ENCODE measurements at regions not wholly inside any gene's neighbourhood (a gene's known extent, or its start where the extent isn't known, plus 50 kb on each side); places are given as distances from the start of the nearest gene placed in this dataset.

- H3K4me3 ChIP-seq (ENCODE audit: low read length), result no peak overlapping the region
- DNase-seq (ENCODE audit: low read depth), result no peak
- TF ChIP-seq CTCF (IDR thresholded peaks at IDR 0.05; ENCODE audit: insufficient read depth, low read depth, low read length, missing control alignments), result no peak
Measured at GRCh38 chr18:1273469-1273868, 368.8 kb downstream of the ADCYAP1 start.

- no peak for DNase-seq (ENCODE audit: low read depth)
- no peak for TF ChIP-seq CTCF (IDR thresholded peaks at IDR 0.05; ENCODE audit: insufficient read depth, low read depth, low read length, missing control alignments)
- H3K4me3 ChIP-seq (ENCODE audit: low read length), result no peak overlapping the region
Measured at GRCh38 chr18:1292167-1292566, 387.5 kb downstream of the ADCYAP1 start.

- H3K4me3 ChIP-seq (ENCODE audit: low read length), result no peak overlapping the region
- no peak for DNase-seq (ENCODE audit: low read depth)
- no peak for TF ChIP-seq CTCF (IDR thresholded peaks at IDR 0.05; ENCODE audit: insufficient read depth, low read depth, low read length, missing control alignments)
Measured at GRCh38 chr18:1294229-1294628, 389.6 kb downstream of the ADCYAP1 start.

GRCh38 chr18:1296237-1296636, 391.6 kb downstream of the ADCYAP1 start:
- DNase-seq (ENCODE audit: low read depth), result no peak
- H3K4me3 ChIP-seq (ENCODE audit: low read length), result no peak overlapping the region
- no peak for TF ChIP-seq CTCF (IDR thresholded peaks at IDR 0.05; ENCODE audit: insufficient read depth, low read depth, low read length, missing control alignments)

GRCh38 chr18:1302861-1303260, 398.2 kb downstream of the ADCYAP1 start:
- no peak overlapping the region for H3K4me3 ChIP-seq (ENCODE audit: low read length)
- no peak for DNase-seq (ENCODE audit: low read depth)
- TF ChIP-seq CTCF (IDR thresholded peaks at IDR 0.05; ENCODE audit: insufficient read depth, low read depth, low read length, missing control alignments), result no peak

- DNase-seq (ENCODE audit: low read depth), result no peak
Measured at GRCh38 chr18:1304392-1304992, 399.8 kb downstream of the ADCYAP1 start.

More at GRCh38 chr18:1304392-1304992, 399.8 kb downstream of the ADCYAP1 start:
- no peak for TF ChIP-seq CTCF (IDR thresholded peaks at IDR 0.05; ENCODE audit: insufficient read depth, low read depth, low read length, missing control alignments)
- H3K4me3 ChIP-seq (ENCODE audit: low read length), result no peak overlapping the region
